WTC11 (cell line): ENCODE measurements at regions not wholly inside any gene's neighbourhood (a gene's known extent, or its start where the extent isn't known, plus 50 kb on each side); places are given as distances from the start of the nearest gene placed in this dataset.

Experiments
- ATAC-seq: fragments of 200-7000 bp; cut with Tn5 transposase; 2 replicates; pipeline ENCODE4 v1.10.0; 2021; ENCODE audit warnings: mild to moderate bottlenecking, moderate library complexity
- CTCF ChIA-PET: fragments of 300-600 bp; sonication (Branson Sonifier 250); formaldehyde crosslinking; loops from one replicate; lab custom pipeline; 2021; ENCODE audit warnings: antibody characterized with exemption; lab: Charles Lee
- POLR2A ChIA-PET: fragments of 350-600 bp; sonication (Branson Sonifier 250); formaldehyde crosslinking; loops from one replicate; lab custom pipeline; 2021; ENCODE audit warnings: antibody characterized with exemption; lab: Charles Lee
- DNase-seq: peaks from one replicate; pipeline ENCODE4 v3.0.0; 2021; ENCODE audit warnings: low spot score
- H3K27ac Mint-ChIP-seq: 2 replicates; pipeline ENCODE4 v1.8.0; 2021; ENCODE audit warnings: mixed read lengths
- H3K27me3 Mint-ChIP-seq: 2 replicates; pipeline ENCODE4 v1.8.0; 2021; ENCODE audit warnings: low read depth, mild to moderate bottlenecking, moderate library complexity, mixed read lengths
- H3K36me3 Mint-ChIP-seq: 2 replicates; pipeline ENCODE4 v1.8.0; 2021; ENCODE audit warnings: mixed read lengths
- H3K4me1 Mint-ChIP-seq: 2 replicates; pipeline ENCODE4 v1.8.0; 2022; ENCODE audit warnings: mixed read lengths
- H3K4me3 Mint-ChIP-seq: 2 replicates; pipeline ENCODE4 v1.8.0; 2021; ENCODE audit warnings: mild to moderate bottlenecking, moderate library complexity, mixed read lengths
- H3K9me3 Mint-ChIP-seq: 2 replicates; pipeline ENCODE4 v1.8.0; 2021; ENCODE audit warnings: mixed read lengths
- FOXK1 ChIP-seq: sonication (generic); formaldehyde crosslinking; IDR thresholded peaks from 2 replicates; pipeline ENCODE4 v1.8.0; 2022; ENCODE audit warnings: mild to moderate bottlenecking, moderate library complexity, missing genetic modification reagents
- FOXP4 ChIP-seq: sonication (generic); formaldehyde crosslinking; IDR thresholded peaks from 2 replicates; pipeline ENCODE4 v1.8.0; 2022; ENCODE audit warnings: mild to moderate bottlenecking, missing genetic modification reagents
- GTF2I ChIP-seq: fragments of 250-450 bp; sonication (Bioruptor Pico); conservative IDR thresholded peaks from 2 replicates; pipeline ENCODE4 v1.4.0; 2021; ENCODE audit warnings: mild to moderate bottlenecking
- JUN ChIP-seq: sonication (generic); formaldehyde crosslinking; IDR thresholded peaks from 2 replicates; pipeline ENCODE4 v1.8.0; 2023; ENCODE audit warnings: mild to moderate bottlenecking, missing genetic modification reagents
- NFATC4 ChIP-seq: fragments of 250-450 bp; sonication (Bioruptor Pico); IDR thresholded peaks from 2 replicates; pipeline ENCODE4 v1.9.0; 2021; ENCODE audit warnings: mild to moderate bottlenecking
- RORB ChIP-seq: fragments of 250-450 bp; sonication (Bioruptor Pico); IDR thresholded peaks from 2 replicates; pipeline ENCODE4 v1.9.0; 2021; ENCODE audit warnings: mild to moderate bottlenecking
- SP1 ChIP-seq: sonication (generic); formaldehyde crosslinking; conservative IDR thresholded peaks from 2 replicates; pipeline ENCODE4 v1.8.1; 2022; ENCODE audit warnings: missing genetic modification reagents
- ZMAT4 ChIP-seq: fragments of 250-450 bp; sonication (Bioruptor Pico); IDR thresholded peaks from 2 replicates; pipeline ENCODE4 v1.9.0; 2021; ENCODE audit warnings: mild to moderate bottlenecking
- ZNF138 ChIP-seq: sonication (generic); formaldehyde crosslinking; conservative IDR thresholded peaks from 2 replicates; pipeline ENCODE4 v1.8.1; 2022; ENCODE audit warnings: mild to moderate bottlenecking, moderate library complexity, missing genetic modification reagents
- ZNF317 ChIP-seq: sonication (generic); formaldehyde crosslinking; IDR thresholded peaks from 2 replicates; pipeline ENCODE4 v1.8.1; 2023; ENCODE audit warnings: low read depth, mild to moderate bottlenecking, moderate library complexity, missing genetic modification reagents, borderline replicate concordance
- ZNF416 ChIP-seq: fragments of 250-450 bp; sonication (Bioruptor Pico); IDR thresholded peaks from 2 replicates; pipeline ENCODE4 v1.9.0; 2021; ENCODE audit warnings: mild to moderate bottlenecking, inconsistent platforms
- TF ChIP-seq, protein P1 (sequence below): sonication (generic); formaldehyde crosslinking; IDR thresholded peaks from 2 replicates; pipeline ENCODE4 v1.8.1; 2023; ENCODE audit warnings: mild to moderate bottlenecking, missing genetic modification reagents, borderline replicate concordance
- TF ChIP-seq, protein P2 (sequence below): sonication (generic); formaldehyde crosslinking; IDR thresholded peaks from 2 replicates; pipeline ENCODE4 v1.8.0; 2022; ENCODE audit warnings: missing genetic modification reagents
- TF ChIP-seq, protein P3 (sequence below): fragments of 250-450 bp; sonication (Bioruptor Pico); IDR thresholded peaks from 2 replicates; pipeline ENCODE4 v2.1.2; 2022; ENCODE audit warnings: mild to moderate bottlenecking, moderate library complexity
- TF ChIP-seq, protein P4 (sequence below): fragments of 250-450 bp; sonication (Bioruptor Pico); IDR thresholded peaks from 2 replicates; pipeline ENCODE4 v1.9.0; 2021; ENCODE audit warnings: mild to moderate bottlenecking, borderline replicate concordance
- TF ChIP-seq, protein P5 (sequence below): fragments of 250-450 bp; sonication (Bioruptor Pico); IDR thresholded peaks from 2 replicates; pipeline ENCODE4 v1.9.0; 2021; ENCODE audit warnings: mild to moderate bottlenecking

DNA sequence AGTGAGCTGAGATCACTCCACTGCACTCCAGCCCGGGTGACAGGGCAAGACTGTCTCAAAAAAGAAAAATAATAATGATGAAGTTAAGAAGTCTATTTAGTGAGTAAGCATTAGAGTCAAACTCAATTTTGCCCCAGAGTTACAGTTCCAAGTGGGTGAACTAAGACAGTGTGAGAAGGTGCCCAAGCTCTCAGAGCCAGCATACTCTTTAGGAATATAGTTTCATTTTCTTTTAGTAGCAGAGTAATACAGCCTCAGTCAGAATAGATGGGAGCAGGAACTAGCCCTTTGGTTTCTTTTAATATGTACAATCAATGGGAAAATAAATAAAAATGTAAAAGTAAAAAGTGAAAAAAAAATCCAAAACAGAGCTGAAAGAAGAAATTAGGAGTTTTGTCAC, 87.0 kb upstream of the ADGRF1 start (continued):
- TF ChIP-seq, protein P1, sequence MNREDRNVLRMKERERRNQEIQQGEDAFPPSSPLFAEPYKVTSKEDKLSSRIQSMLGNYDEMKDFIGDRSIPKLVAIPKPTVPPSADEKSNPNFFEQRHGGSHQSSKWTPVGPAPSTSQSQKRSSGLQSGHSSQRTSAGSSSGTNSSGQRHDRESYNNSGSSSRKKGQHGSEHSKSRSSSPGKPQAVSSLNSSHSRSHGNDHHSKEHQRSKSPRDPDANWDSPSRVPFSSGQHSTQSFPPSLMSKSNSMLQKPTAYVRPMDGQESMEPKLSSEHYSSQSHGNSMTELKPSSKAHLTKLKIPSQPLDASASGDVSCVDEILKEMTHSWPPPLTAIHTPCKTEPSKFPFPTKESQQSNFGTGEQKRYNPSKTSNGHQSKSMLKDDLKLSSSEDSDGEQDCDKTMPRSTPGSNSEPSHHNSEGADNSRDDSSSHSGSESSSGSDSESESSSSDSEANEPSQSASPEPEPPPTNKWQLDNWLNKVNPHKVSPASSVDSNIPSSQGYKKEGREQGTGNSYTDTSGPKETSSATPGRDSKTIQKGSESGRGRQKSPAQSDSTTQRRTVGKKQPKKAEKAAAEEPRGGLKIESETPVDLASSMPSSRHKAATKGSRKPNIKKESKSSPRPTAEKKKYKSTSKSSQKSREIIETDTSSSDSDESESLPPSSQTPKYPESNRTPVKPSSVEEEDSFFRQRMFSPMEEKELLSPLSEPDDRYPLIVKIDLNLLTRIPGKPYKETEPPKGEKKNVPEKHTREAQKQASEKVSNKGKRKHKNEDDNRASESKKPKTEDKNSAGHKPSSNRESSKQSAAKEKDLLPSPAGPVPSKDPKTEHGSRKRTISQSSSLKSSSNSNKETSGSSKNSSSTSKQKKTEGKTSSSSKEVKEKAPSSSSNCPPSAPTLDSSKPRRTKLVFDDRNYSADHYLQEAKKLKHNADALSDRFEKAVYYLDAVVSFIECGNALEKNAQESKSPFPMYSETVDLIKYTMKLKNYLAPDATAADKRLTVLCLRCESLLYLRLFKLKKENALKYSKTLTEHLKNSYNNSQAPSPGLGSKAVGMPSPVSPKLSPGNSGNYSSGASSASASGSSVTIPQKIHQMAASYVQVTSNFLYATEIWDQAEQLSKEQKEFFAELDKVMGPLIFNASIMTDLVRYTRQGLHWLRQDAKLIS (CRISPR knock-in tag) = no peak
- TF ChIP-seq GTF2I (CRISPR knock-in tag) = no peak
- TF ChIP-seq ZNF317 (CRISPR knock-in tag) = no peak
- TF ChIP-seq JUN (CRISPR knock-in tag) = no peak

GRCh38 chr6:47126647-47127391, 84.7 kb upstream of the ADGRF1 start:
- ChIA-PET POLR2A (no interaction called here), CTCF (no interaction called here)
- peaks cover 19% of the 10 kb centered on the region for H3K4me1 Mint-ChIP-seq
- no peak overlapping the region for H3K4me3 Mint-ChIP-seq
- peak overlapping the region; percentile 57 for H3K27ac Mint-ChIP-seq
- ATAC-seq (peak; percentile 84), DNase-seq (no peak)
- no peaks in the 10 kb centered on the region; the same call in 1 of the 2 replicates for H3K27me3 Mint-ChIP-seq
- H3K36me3 Mint-ChIP-seq = no peaks in the 10 kb centered on the region
- no peaks in the 10 kb centered on the region for H3K9me3 Mint-ChIP-seq
- TF ChIP-seq ZNF138 (CRISPR knock-in tag) = no peak
- TF ChIP-seq FOXP4 (CRISPR knock-in tag) = no peak
- TF ChIP-seq ZMAT4 (CRISPR knock-in tag) = no peak
- no peak for TF ChIP-seq ZNF317 (CRISPR knock-in tag)
- no peak for TF ChIP-seq RORB (CRISPR knock-in tag)
- TF ChIP-seq, protein P2, sequence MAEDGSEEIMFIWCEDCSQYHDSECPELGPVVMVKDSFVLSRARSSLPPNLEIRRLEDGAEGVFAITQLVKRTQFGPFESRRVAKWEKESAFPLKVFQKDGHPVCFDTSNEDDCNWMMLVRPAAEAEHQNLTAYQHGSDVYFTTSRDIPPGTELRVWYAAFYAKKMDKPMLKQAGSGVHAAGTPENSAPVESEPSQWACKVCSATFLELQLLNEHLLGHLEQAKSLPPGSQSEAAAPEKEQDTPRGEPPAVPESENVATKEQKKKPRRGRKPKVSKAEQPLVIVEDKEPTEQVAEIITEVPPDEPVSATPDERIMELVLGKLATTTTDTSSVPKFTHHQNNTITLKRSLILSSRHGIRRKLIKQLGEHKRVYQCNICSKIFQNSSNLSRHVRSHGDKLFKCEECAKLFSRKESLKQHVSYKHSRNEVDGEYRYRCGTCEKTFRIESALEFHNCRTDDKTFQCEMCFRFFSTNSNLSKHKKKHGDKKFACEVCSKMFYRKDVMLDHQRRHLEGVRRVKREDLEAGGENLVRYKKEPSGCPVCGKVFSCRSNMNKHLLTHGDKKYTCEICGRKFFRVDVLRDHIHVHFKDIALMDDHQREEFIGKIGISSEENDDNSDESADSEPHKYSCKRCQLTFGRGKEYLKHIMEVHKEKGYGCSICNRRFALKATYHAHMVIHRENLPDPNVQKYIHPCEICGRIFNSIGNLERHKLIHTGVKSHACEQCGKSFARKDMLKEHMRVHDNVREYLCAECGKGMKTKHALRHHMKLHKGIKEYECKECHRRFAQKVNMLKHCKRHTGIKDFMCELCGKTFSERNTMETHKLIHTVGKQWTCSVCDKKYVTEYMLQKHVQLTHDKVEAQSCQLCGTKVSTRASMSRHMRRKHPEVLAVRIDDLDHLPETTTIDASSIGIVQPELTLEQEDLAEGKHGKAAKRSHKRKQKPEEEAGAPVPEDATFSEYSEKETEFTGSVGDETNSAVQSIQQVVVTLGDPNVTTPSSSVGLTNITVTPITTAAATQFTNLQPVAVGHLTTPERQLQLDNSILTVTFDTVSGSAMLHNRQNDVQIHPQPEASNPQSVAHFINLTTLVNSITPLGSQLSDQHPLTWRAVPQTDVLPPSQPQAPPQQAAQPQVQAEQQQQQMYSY (CRISPR knock-in tag) = no peak
- TF ChIP-seq FOXK1 (CRISPR knock-in tag) = no peak
- TF ChIP-seq, protein P3, sequence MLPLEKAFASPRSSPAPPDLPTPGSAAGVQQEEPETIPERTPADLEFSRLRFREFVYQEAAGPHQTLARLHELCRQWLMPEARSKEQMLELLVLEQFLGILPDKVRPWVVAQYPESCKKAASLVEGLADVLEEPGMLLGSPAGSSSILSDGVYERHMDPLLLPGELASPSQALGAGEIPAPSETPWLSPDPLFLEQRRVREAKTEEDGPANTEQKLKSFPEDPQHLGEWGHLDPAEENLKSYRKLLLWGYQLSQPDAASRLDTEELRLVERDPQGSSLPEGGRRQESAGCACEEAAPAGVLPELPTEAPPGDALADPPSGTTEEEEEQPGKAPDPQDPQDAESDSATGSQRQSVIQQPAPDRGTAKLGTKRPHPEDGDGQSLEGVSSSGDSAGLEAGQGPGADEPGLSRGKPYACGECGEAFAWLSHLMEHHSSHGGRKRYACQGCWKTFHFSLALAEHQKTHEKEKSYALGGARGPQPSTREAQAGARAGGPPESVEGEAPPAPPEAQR (CRISPR knock-in tag) = no peak
- no peak for TF ChIP-seq NFATC4 (CRISPR knock-in tag)
- TF ChIP-seq, protein P4, sequence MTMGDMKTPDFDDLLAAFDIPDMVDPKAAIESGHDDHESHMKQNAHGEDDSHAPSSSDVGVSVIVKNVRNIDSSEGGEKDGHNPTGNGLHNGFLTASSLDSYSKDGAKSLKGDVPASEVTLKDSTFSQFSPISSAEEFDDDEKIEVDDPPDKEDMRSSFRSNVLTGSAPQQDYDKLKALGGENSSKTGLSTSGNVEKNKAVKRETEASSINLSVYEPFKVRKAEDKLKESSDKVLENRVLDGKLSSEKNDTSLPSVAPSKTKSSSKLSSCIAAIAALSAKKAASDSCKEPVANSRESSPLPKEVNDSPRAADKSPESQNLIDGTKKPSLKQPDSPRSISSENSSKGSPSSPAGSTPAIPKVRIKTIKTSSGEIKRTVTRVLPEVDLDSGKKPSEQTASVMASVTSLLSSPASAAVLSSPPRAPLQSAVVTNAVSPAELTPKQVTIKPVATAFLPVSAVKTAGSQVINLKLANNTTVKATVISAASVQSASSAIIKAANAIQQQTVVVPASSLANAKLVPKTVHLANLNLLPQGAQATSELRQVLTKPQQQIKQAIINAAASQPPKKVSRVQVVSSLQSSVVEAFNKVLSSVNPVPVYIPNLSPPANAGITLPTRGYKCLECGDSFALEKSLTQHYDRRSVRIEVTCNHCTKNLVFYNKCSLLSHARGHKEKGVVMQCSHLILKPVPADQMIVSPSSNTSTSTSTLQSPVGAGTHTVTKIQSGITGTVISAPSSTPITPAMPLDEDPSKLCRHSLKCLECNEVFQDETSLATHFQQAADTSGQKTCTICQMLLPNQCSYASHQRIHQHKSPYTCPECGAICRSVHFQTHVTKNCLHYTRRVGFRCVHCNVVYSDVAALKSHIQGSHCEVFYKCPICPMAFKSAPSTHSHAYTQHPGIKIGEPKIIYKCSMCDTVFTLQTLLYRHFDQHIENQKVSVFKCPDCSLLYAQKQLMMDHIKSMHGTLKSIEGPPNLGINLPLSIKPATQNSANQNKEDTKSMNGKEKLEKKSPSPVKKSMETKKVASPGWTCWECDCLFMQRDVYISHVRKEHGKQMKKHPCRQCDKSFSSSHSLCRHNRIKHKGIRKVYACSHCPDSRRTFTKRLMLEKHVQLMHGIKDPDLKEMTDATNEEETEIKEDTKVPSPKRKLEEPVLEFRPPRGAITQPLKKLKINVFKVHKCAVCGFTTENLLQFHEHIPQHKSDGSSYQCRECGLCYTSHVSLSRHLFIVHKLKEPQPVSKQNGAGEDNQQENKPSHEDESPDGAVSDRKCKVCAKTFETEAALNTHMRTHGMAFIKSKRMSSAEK (CRISPR knock-in tag) = no peak
- TF ChIP-seq ZNF416 (CRISPR knock-in tag) = no peak
- TF ChIP-seq SP1 (CRISPR knock-in tag) = no peak
- TF ChIP-seq, protein P5, sequence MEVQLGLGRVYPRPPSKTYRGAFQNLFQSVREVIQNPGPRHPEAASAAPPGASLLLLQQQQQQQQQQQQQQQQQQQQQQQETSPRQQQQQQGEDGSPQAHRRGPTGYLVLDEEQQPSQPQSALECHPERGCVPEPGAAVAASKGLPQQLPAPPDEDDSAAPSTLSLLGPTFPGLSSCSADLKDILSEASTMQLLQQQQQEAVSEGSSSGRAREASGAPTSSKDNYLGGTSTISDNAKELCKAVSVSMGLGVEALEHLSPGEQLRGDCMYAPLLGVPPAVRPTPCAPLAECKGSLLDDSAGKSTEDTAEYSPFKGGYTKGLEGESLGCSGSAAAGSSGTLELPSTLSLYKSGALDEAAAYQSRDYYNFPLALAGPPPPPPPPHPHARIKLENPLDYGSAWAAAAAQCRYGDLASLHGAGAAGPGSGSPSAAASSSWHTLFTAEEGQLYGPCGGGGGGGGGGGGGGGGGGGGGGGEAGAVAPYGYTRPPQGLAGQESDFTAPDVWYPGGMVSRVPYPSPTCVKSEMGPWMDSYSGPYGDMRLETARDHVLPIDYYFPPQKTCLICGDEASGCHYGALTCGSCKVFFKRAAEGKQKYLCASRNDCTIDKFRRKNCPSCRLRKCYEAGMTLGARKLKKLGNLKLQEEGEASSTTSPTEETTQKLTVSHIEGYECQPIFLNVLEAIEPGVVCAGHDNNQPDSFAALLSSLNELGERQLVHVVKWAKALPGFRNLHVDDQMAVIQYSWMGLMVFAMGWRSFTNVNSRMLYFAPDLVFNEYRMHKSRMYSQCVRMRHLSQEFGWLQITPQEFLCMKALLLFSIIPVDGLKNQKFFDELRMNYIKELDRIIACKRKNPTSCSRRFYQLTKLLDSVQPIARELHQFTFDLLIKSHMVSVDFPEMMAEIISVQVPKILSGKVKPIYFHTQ = no peak
